ENCODE measurements at regions not wholly inside any gene's neighbourhood (a gene's known extent, or its start where the extent isn't known, plus 50 kb on each side); places are given as distances from the start of the nearest gene placed in this dataset.
"Not testable (repeated sequence)": the region's sequence is repeated elsewhere in the genome, so short reads cannot be mapped to it uniquely, and the experiment has no call there.

- DNase-seq: no peak
- Histone ChIP-seq H3K4me1 (ENCODE audit: insufficient read depth, low read length) (no peaks in the 10 kb centered on the region), H3K36me3 (ENCODE audit: insufficient read depth, low read length) (no peaks in the 10 kb centered on the region), H3K9me3 (ENCODE audit: control insufficient read depth in 1 of 2, insufficient read depth in 1 of 2, low read length in 2 of 2) (peaks cover 0 to 4% of the 10 kb centered on the region in 2 experiments), H3K27ac (ENCODE audit: low read depth in 1 of 2, low read length in 2 of 2) (no peak overlapping the region), H3K27me3 (ENCODE audit: control insufficient read depth in 1 of 2, insufficient read depth in 2 of 2, low read length in 2 of 2) (no peaks in the 10 kb centered on the region), H3K4me3 (ENCODE audit: low read length) (no peak overlapping the region)
- Mint-ChIP-seq H3K36me3 (ENCODE audit: low read depth) (no peaks in the 10 kb centered on the region), H3K4me1 (ENCODE audit: low read depth) (no peaks in the 10 kb centered on the region), H3K27ac (no peak overlapping the region), H3K4me3 (no peak overlapping the region), H3K27me3 (peaks cover 23% of the 10 kb centered on the region), H3K9me3 (no peaks in the 10 kb centered on the region)
- TF ChIP-seq CTCF (IDR thresholded peaks at IDR 0.05): no peak
- ChIA-PET CTCF (no interaction called here), POLR2A (no interaction called here)
- no peak for ATAC-seq (ENCODE audit: poor library complexity)
- intact Hi-C loops (cut with DNase I, micrococcal nuclease): no loop called here
Observed at GRCh38 chr21:38115870-38116269, 140.9 kb upstream of the KCNJ15 start.

GRCh38 chr21:38119793-38120192, 137.0 kb upstream of the KCNJ15 start:
- ATAC-seq (ENCODE audit: poor library complexity): no peak
- ChIA-PET POLR2A (no interaction called here), CTCF (interaction anchor here (1.0 kb wide), 1 partner anchor 236 kb away, joined by 3 read pairs; no protein-coding TSS in a partner anchor)
- H3K9me3 Mint-ChIP-seq: no peaks in the 10 kb centered on the region
- DNase-seq: no peak
- Histone ChIP-seq H3K9me3 (ENCODE audit: control insufficient read depth in 1 of 2, insufficient read depth in 1 of 2, low read length in 2 of 2) (peaks cover 0 to 7% of the 10 kb centered on the region in 2 experiments), H3K27me3 (ENCODE audit: control insufficient read depth in 1 of 2, insufficient read depth in 2 of 2, low read length in 2 of 2) (no peaks in the 10 kb centered on the region), H3K4me1 (ENCODE audit: insufficient read depth, low read length) (no peaks in the 10 kb centered on the region), H3K4me3 (ENCODE audit: low read length) (no peak overlapping the region), H3K27ac (ENCODE audit: low read depth in 1 of 2, low read length in 2 of 2) (no peak overlapping the region), H3K36me3 (ENCODE audit: insufficient read depth, low read length) (no peaks in the 10 kb centered on the region)
- peaks cover 7% of the 10 kb centered on the region for H3K27me3 Mint-ChIP-seq
- H3K4me1 Mint-ChIP-seq (ENCODE audit: low read depth): no peaks in the 10 kb centered on the region
- H3K36me3 Mint-ChIP-seq (ENCODE audit: low read depth): no peaks in the 10 kb centered on the region
- H3K4me3 Mint-ChIP-seq: no peak overlapping the region
- TF ChIP-seq CTCF (IDR thresholded peaks at IDR 0.05): no peak
- H3K27ac Mint-ChIP-seq: no peak overlapping the region
- intact Hi-C loops (cut with DNase I, micrococcal nuclease): no loop called here

GRCh38 chr21:38120679-38120983, 136.2 kb upstream of the KCNJ15 start:
- H3K4me3 Mint-ChIP-seq; H3K9me3 Mint-ChIP-seq; H3K27ac ChIP-seq (ENCODE audit: low read depth in 1 of 2, low read length in 2 of 2); intact Hi-C loops (cut with DNase I, micrococcal nuclease); H3K4me1 Mint-ChIP-seq (ENCODE audit: low read depth); H3K27me3 ChIP-seq (ENCODE audit: control insufficient read depth in 1 of 2, insufficient read depth in 2 of 2, low read length in 2 of 2); H3K36me3 ChIP-seq (ENCODE audit: insufficient read depth, low read length); DNase-seq; H3K36me3 Mint-ChIP-seq (ENCODE audit: low read depth); H3K4me3 ChIP-seq (ENCODE audit: low read length); H3K27ac Mint-ChIP-seq; H3K9me3 ChIP-seq (ENCODE audit: control insufficient read depth in 1 of 2, insufficient read depth in 1 of 2, low read length in 2 of 2); POLR2A ChIA-PET; H3K4me1 ChIP-seq (ENCODE audit: insufficient read depth, low read length); ATAC-seq (ENCODE audit: poor library complexity): not testable (repeated sequence)
- CTCF ChIA-PET: interaction anchor here (1.0 kb wide), 1 partner anchor 235 kb away, joined by 3 read pairs; no protein-coding TSS in a partner anchor
- peaks cover 11% of the 10 kb centered on the region for H3K27me3 Mint-ChIP-seq

GRCh38 chr21:38120984-38121855, 135.6 kb upstream of the KCNJ15 start:
- Histone ChIP-seq H3K4me3 (ENCODE audit: low read length) (no peak overlapping the region), H3K36me3 (ENCODE audit: insufficient read depth, low read length) (no peaks in the 10 kb centered on the region), H3K9me3 (ENCODE audit: control insufficient read depth in 1 of 2, insufficient read depth in 1 of 2, low read length in 2 of 2) (peaks cover 0 to 7% of the 10 kb centered on the region in 2 experiments), H3K27ac (ENCODE audit: low read depth in 1 of 2, low read length in 2 of 2) (no peak overlapping the region), H3K27me3 (ENCODE audit: control insufficient read depth in 1 of 2, insufficient read depth in 2 of 2, low read length in 2 of 2) (peaks cover 0 to 4% of the 10 kb centered on the region in 2 experiments), H3K4me1 (ENCODE audit: insufficient read depth, low read length) (no peaks in the 10 kb centered on the region)
- H3K36me3 Mint-ChIP-seq (ENCODE audit: low read depth): no peaks in the 10 kb centered on the region
- intact Hi-C loops (cut with DNase I, micrococcal nuclease): no loop called here
- no peaks in the 10 kb centered on the region for H3K4me1 Mint-ChIP-seq (ENCODE audit: low read depth)
- no peak overlapping the region for H3K27ac Mint-ChIP-seq
- POLR2A ChIA-PET: no interaction called here
- H3K4me3 Mint-ChIP-seq: no peak overlapping the region
- DNase-seq: no peak
- no peak for TF ChIP-seq CTCF (IDR thresholded peaks at IDR 0.05)
- no peaks in the 10 kb centered on the region for H3K9me3 Mint-ChIP-seq
- CTCF ChIA-PET: no interaction called here
- H3K27me3 Mint-ChIP-seq: peaks cover 16% of the 10 kb centered on the region
- ATAC-seq (ENCODE audit: poor library complexity): no peak

Data from CD4-positive, alpha-beta T cell (primary cell).